DMS153 treated with DMSO at 0.1 percent for 48 hours (cell line): ENCODE measurements at regions not wholly inside any gene's neighbourhood (a gene's known extent, or its start where the extent isn't known, plus 50 kb on each side); places are given as distances from the start of the nearest gene placed in this dataset.

Experiments used
- DNase-seq: peaks from one replicate; lab custom pipeline; 2025; ENCODE audit not compliant: unreplicated experiment; lab: John Stamatoyannopoulos, UW

DNA sequence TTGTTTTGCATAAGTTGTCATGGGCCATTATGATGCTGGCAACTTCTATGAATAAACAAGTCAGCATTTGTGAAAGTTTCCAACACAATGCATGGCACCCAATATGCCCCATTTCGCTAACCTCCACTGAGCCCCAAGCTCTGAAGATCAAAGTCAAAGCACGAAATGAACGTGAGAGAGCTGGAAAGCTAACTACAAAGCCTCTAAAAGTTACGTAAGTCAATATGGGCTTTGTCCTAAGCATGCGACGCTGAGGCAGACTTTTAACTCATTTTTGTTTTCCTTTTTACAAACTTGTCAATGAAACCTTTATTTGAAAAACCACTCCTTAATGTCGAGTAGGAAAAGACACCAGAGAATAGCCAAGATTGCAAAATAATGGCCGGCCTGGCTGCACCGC, 131.6 kb upstream of the NUDT7 start:
- no peak for DNase-seq

DNA sequence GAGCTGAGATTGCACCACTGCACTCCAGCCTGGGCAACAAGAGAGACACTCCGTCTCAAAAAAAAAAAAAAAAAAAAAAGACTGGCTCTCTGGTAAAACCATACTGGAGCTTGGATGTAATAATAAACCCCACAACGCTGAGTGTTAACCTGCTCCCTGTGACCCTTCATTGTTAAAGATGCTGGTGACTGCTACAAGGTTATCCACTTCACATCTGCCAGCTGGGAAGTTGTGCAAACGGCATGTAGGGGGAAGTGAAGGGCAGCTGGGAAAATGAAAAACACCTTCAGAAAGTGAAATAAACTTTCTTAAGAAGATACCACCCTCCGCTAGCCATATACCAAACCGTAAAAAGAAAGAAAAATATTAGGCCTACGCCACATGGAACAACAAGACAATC, 131.0 kb upstream of the NUDT7 start:
- no peak for DNase-seq

DNA sequence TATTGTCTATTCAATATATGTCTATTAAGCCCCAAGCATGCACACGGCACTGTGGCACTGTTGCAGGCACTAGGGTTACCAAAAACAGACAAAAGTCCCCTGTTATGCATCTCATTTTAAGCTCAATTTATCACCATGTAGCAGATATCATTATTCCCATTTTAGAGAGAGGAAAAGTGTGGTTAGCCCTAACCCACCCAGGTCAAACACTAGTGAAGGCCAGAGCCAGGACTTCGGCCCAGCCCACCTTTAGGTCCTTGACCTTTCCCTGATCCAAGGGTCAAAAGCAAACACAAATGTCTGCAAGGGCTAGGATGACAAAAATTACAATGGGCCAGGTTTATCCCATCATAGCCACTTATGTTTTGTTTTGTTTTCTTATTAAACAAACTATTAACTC, 130.3 kb upstream of the NUDT7 start:
- no peak for DNase-seq

DNA sequence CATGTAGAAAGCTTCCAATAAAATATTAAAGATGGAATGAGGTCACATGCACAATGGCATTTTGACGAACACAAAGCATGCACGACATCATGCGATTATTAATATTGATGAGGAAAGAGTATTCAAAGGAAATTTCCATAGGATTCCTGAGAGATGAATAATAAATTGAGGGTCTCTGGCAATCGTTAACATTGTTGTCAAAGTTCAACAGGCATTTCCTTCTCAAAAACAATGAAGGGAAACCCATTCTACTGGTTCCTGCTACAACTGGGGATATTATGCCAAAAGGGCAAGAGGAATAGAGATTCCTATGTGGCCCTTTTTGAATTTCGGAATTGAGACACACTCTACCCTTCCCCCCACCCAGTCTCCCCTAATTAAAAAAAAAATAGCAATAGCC, 128.3 kb upstream of the NUDT7 start:
- DNase-seq: no peak

DNA sequence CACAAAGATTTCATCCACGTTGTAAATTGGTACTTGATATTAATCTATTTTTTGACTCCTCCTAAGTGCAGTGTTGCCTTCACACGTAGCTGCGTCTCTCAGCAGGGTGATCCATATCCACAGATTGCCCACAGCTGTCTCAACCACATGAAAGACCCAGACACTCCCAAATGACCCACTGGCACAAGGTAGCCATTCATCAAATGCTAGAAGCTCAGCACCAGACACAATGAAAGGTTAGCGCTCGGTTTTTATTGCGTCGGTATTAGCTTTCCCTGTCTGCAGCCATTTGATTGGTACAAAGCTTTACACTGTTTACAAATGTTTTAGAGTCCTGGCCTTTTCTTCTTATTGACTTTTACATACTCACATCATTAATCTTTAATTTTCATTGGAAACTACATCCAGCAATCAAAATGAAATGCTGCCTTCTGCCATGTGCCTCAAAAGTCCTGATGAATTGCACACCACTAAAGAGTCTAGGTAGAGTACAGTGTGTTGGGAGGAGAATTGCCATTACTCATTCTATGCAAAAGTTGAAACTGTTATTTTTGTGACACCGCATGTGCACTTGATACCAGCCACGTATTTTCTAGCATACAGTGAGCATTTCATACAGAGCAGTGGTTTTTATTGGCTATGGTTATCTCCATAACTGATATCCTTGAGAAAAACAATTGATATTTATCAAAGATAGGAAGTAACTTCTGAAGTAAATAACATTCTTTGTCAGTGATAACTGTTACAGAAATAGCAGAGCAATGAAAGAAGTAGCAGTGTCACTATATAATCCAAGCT, 127.3 kb upstream of the NUDT7 start:
- peak; percentile 67 for DNase-seq

DNA sequence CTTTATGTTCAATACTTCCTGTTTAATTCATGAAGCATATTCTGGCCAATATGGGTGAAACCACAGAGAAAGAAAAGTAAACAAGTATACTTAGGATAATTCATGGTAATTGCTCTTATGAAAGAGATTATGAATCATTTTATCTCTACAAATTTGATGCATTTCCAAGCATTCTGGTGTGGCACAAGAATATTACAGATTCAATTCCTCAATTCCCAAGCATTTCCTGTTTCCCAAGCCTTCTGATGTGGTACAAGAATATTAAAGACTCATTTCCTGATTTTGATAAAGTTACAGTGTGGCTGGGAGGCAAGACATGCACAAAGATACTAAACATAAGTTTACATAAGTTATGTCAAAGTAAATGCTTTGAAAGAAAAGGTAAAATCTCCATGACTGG, 126.1 kb upstream of the NUDT7 start:
- no peak for DNase-seq

DNA sequence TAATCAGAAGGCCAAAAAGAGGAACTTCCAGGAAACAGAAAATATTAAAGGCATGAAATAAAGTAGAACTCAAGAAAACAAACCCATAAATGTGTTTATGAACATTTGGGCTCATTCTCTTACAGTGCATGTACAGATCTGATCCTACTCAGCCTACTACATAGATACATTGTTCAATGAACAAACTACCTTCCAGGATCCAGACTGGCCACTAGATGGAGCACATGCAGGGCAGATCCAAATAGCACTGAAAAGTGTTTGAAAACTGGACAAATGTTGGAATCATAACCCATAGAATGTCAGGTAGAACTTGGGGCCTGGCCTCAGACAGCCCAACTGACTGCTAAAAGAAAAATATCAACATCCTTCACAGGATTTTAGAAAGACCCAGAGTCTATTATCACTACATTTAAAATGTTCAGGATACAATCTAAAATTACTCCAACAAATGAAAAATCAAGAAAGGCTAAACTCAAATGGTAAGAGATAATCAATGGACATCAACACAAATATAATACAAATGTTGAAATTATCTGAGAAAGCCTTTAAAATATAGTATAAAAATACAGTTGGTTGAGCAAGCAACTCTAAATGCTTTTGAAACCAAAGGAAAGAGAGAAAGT, 122.4 kb upstream of the NUDT7 start:
- peak; percentile 47 for DNase-seq

DNA sequence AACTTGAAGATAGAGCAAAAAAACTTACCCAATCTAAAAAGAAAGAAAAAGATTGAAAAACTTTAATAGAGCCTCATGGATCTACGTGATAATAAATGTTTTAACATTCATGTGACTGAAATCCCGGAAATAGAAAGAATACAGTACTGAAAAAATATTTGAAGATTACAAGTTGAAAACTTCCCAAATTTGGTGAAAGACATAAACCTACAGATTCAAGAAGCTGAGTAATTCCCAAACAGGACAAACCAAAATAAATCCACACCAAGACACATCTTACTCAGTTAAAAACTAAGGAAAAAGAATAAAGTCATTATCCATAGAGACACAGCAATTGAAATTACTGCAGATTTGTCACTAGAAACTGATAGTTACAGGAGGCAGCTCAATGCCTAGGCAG, 121.8 kb upstream of the NUDT7 start:
- DNase-seq: no peak

DNA sequence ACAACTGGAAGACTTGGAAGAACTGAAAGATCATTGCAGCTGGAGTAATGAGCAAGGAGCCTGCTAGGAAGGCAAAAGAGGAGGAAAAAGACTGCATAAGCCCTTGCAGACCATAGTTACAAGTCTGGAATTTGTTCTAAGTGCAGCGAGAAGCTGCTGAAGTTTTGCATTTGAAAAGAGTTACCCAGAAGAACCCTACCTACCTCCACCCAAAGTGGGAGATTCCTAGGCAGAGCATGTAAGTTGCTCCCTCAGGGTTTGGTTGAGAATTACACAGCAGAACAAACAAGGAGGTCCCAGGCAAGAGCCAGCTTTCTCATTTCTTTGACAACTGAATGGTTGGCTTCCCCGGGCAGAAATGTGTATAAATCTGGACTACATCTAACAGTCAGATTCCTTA, 118.7 kb upstream of the NUDT7 start:
- no peak for DNase-seq

DNA sequence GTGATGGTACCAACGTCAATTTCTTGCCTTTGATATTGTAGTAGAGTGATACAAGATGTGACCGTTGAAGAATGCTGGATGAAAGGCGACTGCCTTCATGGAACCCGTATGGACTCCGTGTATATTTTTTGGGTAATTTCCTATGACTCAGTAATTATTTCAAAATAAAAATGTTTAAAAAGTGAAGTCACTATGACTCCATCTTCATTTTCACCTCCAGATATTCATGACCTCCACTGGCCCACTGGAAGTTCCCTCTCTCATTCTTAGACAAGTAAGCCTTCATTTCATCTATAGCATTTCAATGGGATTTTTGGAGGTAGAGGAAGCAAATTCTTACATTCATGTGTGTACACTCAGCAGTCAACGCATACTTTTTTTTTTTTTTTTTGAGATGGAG, 111.8 kb upstream of the NUDT7 start:
- no peak for DNase-seq

DNA sequence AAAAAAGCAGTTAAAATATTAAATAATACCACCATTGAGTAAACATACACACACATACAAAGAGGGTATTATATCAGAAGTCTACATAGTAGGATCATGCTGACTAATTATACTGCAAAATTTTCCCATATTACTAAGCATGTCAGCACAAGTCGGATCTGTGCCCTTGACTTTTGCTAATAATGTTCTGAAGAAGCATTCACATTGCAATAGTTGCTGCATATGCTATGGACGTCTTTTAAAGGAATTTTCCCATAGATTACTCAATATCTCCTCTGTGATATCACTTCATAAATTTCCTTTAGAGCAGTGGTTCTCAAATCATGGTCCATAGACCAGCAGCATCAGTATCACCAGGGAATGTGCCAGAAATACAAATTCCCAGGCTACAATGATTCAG, 110.9 kb upstream of the NUDT7 start:
- no peak for DNase-seq

DNA sequence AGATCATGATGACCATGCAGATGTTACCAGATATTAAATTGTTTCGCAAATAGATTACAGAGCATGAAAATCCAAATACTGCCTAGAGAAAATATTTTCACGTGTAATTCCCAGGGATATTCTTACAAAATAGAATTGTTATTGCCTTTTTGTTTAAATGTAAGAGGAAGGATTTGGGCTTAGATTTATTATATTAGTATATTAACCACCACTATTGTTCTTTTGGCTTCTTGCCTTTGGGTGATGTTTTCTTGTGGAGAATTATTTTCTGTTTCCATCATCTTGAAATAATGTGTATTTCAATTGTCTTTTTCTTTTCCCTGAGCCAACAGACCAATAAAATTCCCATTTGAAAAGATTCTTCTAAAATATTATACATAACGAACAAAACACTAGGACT, 109.7 kb upstream of the NUDT7 start:
- no peak for DNase-seq

DNA sequence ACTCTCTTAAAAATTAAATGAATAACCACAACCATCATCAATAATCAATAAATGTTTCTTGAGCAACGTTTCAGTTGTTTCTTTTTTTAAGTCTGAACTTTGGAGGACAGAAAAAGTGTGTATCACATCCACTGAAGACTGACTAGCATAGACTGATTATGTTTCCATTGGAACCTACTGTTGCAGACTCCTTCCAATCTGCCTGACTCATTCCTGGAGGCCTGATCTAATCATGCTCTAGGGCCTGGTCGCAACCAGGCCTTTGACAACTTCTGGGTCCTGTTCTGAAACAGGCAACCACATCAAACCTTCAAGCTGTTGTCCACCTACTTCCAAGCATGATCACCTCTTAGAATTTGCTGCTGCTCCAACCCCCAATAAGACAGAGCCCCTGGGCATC, 109.2 kb upstream of the NUDT7 start:
- no peak for DNase-seq

DNA sequence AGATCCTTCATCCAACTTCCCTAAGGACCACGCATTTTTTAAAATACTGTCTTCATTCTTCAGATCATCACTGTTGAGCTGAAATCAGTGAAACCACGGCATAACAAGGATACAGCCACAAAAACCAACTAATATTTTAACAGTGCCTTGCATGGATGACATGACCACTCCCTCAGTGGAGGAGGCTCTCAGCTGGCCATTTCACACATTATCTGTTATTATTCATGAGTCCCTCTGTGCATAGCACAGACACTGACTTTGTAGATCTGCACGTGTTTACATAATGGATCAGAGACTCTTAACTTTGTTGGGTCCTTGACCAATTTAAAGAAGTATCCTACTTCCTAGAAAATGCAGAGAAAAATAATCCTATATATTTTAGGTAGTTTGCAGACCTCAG, 104.8 kb upstream of the NUDT7 start:
- no peak for DNase-seq

DNA sequence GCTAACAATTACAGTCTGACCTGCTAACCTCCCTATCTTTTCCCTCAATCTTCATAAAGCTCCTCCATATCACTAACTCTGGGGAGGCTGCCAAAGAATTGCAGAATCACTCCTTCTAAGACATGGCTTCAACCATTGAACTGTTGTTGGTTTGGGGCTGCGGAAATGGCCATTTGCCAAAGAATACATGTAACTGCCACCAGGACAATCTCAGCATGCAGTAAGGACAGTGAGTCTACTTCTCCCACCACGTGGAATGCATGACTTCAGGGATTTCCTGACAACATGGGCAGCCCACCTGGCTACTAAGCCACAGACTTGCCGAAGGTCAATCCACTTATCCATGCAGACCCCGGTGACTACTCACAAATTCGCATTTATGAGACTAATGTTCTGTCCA, 104.3 kb upstream of the NUDT7 start:
- no peak for DNase-seq

DNA sequence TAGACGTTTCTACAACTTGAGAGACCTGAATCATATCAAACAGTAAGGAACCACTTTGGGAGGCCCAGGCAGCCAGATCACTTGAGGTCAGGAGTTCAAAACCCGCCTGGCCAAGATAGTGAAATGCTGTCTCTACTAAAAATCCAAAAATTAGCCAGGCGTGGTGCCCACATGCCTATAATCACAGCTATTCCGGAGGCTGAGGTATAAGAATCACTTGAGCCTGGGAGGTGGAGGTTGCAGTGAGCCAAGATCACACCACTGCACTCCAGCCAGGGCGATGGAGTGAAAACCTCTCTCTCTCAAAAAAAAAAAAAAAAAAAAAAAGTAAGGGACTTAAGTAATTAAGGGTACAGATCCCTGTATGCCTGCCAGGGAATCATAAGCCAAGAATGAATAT, 103.4 kb upstream of the NUDT7 start:
- DNase-seq: no peak

DNA sequence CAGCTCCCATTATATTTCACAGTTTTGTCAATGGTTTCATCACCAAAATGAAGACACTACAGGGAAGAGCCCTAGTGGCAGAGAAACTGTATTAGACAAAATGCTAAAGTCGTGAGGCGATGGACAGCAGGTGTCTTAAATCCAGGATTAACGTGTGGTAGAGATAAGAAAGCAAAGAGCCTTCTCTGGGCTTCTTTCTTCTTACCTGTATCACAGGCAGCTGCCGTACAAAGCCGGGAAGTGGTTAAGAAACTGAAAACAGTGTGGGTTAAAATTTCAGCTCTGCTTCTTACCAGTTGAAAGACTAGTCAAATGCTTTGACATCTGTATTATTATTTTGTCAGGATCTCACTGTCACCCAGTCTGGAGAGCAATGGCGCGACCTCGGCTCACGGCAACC, 98.2 kb upstream of the NUDT7 start:
- DNase-seq: no peak

DNA sequence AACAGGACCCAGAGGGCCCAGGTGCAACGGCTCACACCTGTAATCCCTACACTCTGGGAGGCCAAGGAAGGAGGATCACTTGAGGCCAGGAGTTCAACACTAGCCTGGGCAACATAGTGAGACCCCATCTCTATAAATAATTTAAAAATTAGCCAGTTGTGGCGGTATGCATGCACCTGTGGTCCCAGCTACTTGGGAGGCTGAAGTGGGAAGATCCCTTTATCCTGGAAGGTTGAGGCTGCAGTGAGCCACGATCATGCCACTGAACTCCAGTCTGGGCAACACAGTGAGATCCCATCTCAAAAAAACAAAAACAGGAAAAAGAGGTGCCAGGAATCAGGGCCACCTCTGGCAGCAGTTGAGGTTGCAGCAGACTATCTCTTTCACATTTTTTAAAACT, 85.7 kb upstream of the NUDT7 start:
- no peak for DNase-seq

DNA sequence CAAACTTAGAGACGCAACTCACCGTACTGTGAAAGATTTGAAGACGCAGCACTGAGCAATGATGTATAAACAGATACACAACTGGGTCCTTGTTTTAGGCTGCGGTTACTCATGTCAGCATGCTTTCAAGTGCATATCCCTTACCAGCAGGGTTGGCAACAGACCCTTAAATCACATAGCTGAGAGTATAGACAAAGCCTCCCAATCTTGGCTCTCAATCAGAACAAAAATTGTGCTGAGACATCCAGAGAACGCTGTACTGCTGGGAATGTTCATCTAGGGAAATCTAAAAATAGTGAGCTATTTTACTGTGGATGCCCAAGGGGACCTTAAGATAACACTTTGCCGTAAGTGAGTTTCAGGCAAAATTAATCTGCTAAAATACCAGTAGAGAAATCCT, 84.4 kb upstream of the NUDT7 start:
- DNase-seq: no peak

DNA sequence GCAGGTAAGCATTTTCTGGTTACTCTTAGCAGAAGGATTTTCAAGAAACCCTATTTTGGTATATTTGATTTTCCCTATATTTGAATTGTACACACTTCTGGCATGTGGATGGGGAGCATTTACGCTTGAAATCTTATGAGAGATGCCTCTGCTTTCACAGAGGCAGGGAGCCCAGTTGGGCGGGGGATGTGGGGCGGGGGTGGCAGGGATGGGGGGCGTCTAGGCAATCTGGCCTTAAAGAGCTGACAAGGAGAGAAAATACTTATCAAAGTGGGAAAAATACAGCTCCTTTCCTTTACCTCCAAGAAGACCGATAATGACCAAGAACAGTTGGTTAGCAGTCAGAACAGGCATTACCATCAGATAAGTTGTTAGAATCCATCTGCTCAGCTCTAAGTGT, 79.1 kb upstream of the NUDT7 start:
- DNase-seq: no peak

DNA sequence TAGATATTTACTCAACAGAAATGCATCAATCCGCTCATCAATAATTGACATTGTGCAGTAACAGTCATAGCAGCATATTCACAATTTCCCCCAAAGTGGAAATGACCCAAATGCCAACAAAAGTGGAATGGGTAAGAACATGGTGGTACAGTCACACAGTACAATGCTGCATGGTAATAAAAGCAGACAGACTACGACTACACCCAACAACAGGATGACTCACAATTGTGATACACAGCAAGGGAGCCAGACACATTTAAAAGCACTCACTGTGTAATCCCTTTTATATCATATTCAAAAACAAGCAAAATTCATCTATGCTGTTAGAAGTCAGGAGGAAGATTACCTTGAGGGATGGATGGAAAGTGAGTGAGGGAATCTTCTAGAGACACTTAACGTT, 76.5 kb upstream of the NUDT7 start:
- DNase-seq: no peak

DNA sequence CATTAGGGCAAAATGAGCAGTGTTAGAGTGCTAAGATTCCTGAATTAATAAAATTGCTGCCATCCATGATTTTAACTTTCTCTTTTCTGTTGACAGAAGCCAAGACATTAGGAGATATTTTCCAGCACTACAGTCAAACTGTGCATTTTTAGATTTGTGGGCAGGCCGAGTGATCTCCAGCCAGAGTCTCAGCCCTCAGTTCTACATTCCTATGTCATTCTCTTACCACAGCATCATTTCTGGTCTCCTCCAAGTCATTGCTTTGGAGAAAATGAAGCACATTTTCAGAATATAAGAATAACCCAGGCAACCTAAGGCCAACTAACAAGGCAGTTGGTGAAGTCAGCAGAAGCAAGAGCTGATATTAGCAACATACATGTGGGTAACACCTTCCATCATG, 74.6 kb upstream of the NUDT7 start:
- DNase-seq: no peak

DNA sequence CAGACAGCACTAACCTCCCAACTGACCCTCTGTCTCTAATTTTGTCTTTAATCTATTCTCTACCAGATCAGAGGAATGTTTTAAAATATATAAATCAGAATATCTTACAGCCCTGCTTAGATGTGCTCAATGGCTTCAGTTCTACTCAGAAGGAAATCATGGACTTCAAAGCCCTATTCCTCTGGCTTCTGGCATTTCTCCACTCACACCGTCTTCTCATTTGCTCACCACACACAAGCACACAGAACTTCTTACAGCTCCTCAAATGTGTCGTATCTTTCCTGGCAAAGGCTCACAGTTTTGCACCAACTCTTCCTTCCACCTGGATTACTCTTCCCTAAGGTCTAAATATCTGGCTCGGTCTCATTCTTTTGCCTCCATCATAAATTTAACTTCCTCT, 71.6 kb upstream of the NUDT7 start:
- no peak for DNase-seq
